ENCODE measurements at regions not wholly inside any gene's neighbourhood (a gene's known extent, or its start where the extent isn't known, plus 50 kb on each side); places are given as distances from the start of the nearest gene placed in this dataset.

GRCh38 chr20:56786503-56786902, 157.4 kb downstream of the TFAP2C start:
- no peak overlapping the region for H3K4me3 ChIP-seq (ENCODE audit: low read depth, low read length)
- CTCF ChIA-PET = no interaction called here
- peaks cover 4% of the 10 kb centered on the region; the same call in 1 of the 2 replicates for H3K9me3 ChIP-seq (ENCODE audit: control insufficient read depth, insufficient read depth, low read length)
- no peaks in the 10 kb centered on the region for H3K27me3 ChIP-seq (ENCODE audit: control insufficient read depth, insufficient read depth, low read length)
- TF ChIP-seq CTCF (IDR thresholded peaks at IDR 0.05; ENCODE audit: low read depth, low read length) = no peak
- H3K27ac ChIP-seq (ENCODE audit: low read depth, low read length) = no peak overlapping the region
- DNase-seq (ENCODE audit: low read depth, low spot score) = no peak
- POLR2A ChIA-PET = no interaction called here

- H3K27me3 ChIP-seq (ENCODE audit: control insufficient read depth, insufficient read depth, low read length) = no peaks in the 10 kb centered on the region
- ChIA-PET CTCF (interaction anchor here (0.5 kb wide), 1 partner anchor 15 kb away, joined by 4 read pairs; no protein-coding TSS in a partner anchor), POLR2A (interaction anchor here (0.7 to 1.0 kb wide), 2 partner anchors 14 to 15 kb away, joined by 3 to 4 read pairs; no protein-coding TSS in a partner anchor)
- TF ChIP-seq CTCF (IDR thresholded peaks at IDR 0.05; ENCODE audit: low read depth, low read length) = no peak
- no peak overlapping the region for H3K4me3 ChIP-seq (ENCODE audit: low read depth, low read length)
- peak overlapping the region; percentile 75 for H3K27ac ChIP-seq (ENCODE audit: low read depth, low read length)
- H3K9me3 ChIP-seq (ENCODE audit: control insufficient read depth, insufficient read depth, low read length) = peaks cover 4% of the 10 kb centered on the region; the same call in 1 of the 2 replicates
- DNase-seq (ENCODE audit: low read depth, low spot score) = peak; percentile 69
Observed at GRCh38 chr20:56788041-56788670, 159.1 kb downstream of the TFAP2C start.

- no peak overlapping the region for H3K4me3 ChIP-seq (ENCODE audit: low read depth, low read length)
- no peak for TF ChIP-seq CTCF (IDR thresholded peaks at IDR 0.05; ENCODE audit: low read depth, low read length)
- ChIA-PET CTCF (interaction anchor here (0.5 kb wide), 1 partner anchor 14 kb away, joined by 4 read pairs; no protein-coding TSS in a partner anchor), POLR2A (no interaction called here)
- no peaks in the 10 kb centered on the region for H3K27me3 ChIP-seq (ENCODE audit: control insufficient read depth, insufficient read depth, low read length)
- H3K9me3 ChIP-seq (ENCODE audit: control insufficient read depth, insufficient read depth, low read length) = peaks cover 4% of the 10 kb centered on the region; the same call in 1 of the 2 replicates
- peak overlapping the region; percentile 75 for H3K27ac ChIP-seq (ENCODE audit: low read depth, low read length)
- no peak for DNase-seq (ENCODE audit: low read depth, low spot score)
Observed at GRCh38 chr20:56788671-56789610, 159.8 kb downstream of the TFAP2C start.

- ChIA-PET CTCF (no interaction called here), POLR2A (no interaction called here)
- H3K27ac ChIP-seq (ENCODE audit: low read depth, low read length) = no peak overlapping the region
- H3K27me3 ChIP-seq (ENCODE audit: control insufficient read depth, insufficient read depth, low read length) = no peaks in the 10 kb centered on the region
- H3K9me3 ChIP-seq (ENCODE audit: control insufficient read depth, insufficient read depth, low read length) = peaks cover 4% of the 10 kb centered on the region; the same call in 1 of the 2 replicates
- H3K4me3 ChIP-seq (ENCODE audit: low read depth, low read length) = no peak overlapping the region
- no peak for TF ChIP-seq CTCF (IDR thresholded peaks at IDR 0.05; ENCODE audit: low read depth, low read length)
- no peak for DNase-seq (ENCODE audit: low read depth, low spot score)
Observed at GRCh38 chr20:56793916-56794315, 164.8 kb downstream of the TFAP2C start.

GRCh38 chr20:56795492-56795891, 166.4 kb downstream of the TFAP2C start:
- Histone ChIP-seq H3K9me3 (ENCODE audit: control insufficient read depth, insufficient read depth, low read length) (peaks cover 4% of the 10 kb centered on the region; the same call in 1 of the 2 replicates), H3K27ac (ENCODE audit: low read depth, low read length) (no peak overlapping the region), H3K27me3 (ENCODE audit: control insufficient read depth, insufficient read depth, low read length) (no peaks in the 10 kb centered on the region), H3K4me3 (ENCODE audit: low read depth, low read length) (no peak overlapping the region)
- no peak for DNase-seq (ENCODE audit: low read depth, low spot score)
- ChIA-PET CTCF (no interaction called here), POLR2A (no interaction called here)
- TF ChIP-seq CTCF (IDR thresholded peaks at IDR 0.05; ENCODE audit: low read depth, low read length) = no peak

All from AG04450 (cell line).